Keratinocyte (primary cell): ENCODE measurements at regions not wholly inside any gene's neighbourhood (a gene's known extent, or its start where the extent isn't known, plus 50 kb on each side); places are given as distances from the start of the nearest gene placed in this dataset.

Experiments
- DNase-seq: peaks from one replicate; pipeline ENCODE4 v3.0.0-alpha.2; 2011; ENCODE audit warnings: low read depth, missing footprints, low spot score
- FAIRE-seq: peaks from 2 replicates; lab custom pipeline; 2011; peaks lifted over from hg19 to GRCh38; lab: Jason Lieb, UNC
- H2AFZ ChIP-seq: 2 replicates; pipeline ENCODE4 v1.6.0; 2012; ENCODE audit warnings: low read length, control low read depth, inconsistent platforms; ENCODE audit not compliant: control insufficient read depth
- H3K27ac ChIP-seq: 2 replicates; pipeline ENCODE4 v1.5.1; 2011; ENCODE audit warnings: low read length; ENCODE audit not compliant: control insufficient read depth, insufficient read depth
- H3K27me3 ChIP-seq: 3 replicates; pipeline ENCODE4 v1.6.0; 2011; ENCODE audit warnings: low read length; ENCODE audit not compliant: control insufficient read depth, insufficient read depth; ENCODE audit errors: extremely low read depth
- H3K36me3 ChIP-seq, 2 experiments: 2 replicates in 1 of 2; 3 replicates in 1 of 2; pipeline ENCODE4 v1.5.1; 2011; ENCODE audit warnings: low read length in 2 of 2, mild to moderate bottlenecking in 1 of 2; ENCODE audit not compliant: control insufficient read depth in 2 of 2, insufficient read depth in 2 of 2; ENCODE audit errors: extremely low read depth in 1 of 2
- H3K4me1 ChIP-seq: 3 replicates; pipeline ENCODE4 v1.5.1; 2011; ENCODE audit warnings: low read length; ENCODE audit not compliant: control insufficient read depth, insufficient read depth; ENCODE audit errors: extremely low read depth
- H3K4me2 ChIP-seq: 3 replicates; pipeline ENCODE4 v1.6.0; 2011; ENCODE audit warnings: low read depth, low read length; ENCODE audit not compliant: control insufficient read depth, insufficient read depth; ENCODE audit errors: extremely low read depth
- H3K4me3 ChIP-seq, 3 experiments: fragments of 200-600 bp in 1 of 3; sonication (generic) in 1 of 3; 2 replicates in 2 of 3; 3 replicates in 1 of 3; pipeline ENCODE4 v1.5.1; 2011 to 2016; ENCODE audit warnings: low read length in 3 of 3, mild to moderate bottlenecking in 3 of 3, control low read depth in 2 of 3, inconsistent platforms in 1 of 3, low read depth in 1 of 3, mixed read lengths in 1 of 3, mixed run types in 1 of 3, moderate library complexity in 1 of 3; ENCODE audit not compliant: control insufficient read depth in 2 of 3, insufficient read depth in 2 of 3; ENCODE audit errors: extremely low read depth in 1 of 3
- H3K79me2 ChIP-seq: 2 replicates; pipeline ENCODE4 v1.6.0; 2012; ENCODE audit warnings: low read length; ENCODE audit not compliant: control insufficient read depth, insufficient read depth
- H3K9ac ChIP-seq: 3 replicates; pipeline ENCODE4 v1.6.0; 2011; ENCODE audit warnings: low read length; ENCODE audit not compliant: control insufficient read depth, insufficient read depth; ENCODE audit errors: extremely low read depth
- H3K9me1 ChIP-seq: 3 replicates; pipeline ENCODE4 v1.6.0; 2011; ENCODE audit warnings: low read length; ENCODE audit not compliant: control insufficient read depth, insufficient read depth; ENCODE audit errors: extremely low read depth
- H3K9me3 ChIP-seq: 2 replicates; pipeline ENCODE4 v1.5.1; 2012; ENCODE audit warnings: low read depth, low read length; ENCODE audit not compliant: control insufficient read depth
- H4K20me1 ChIP-seq: 3 replicates; pipeline ENCODE4 v1.6.0; 2011; ENCODE audit warnings: low read length; ENCODE audit not compliant: control insufficient read depth, insufficient read depth; ENCODE audit errors: extremely low read depth
- CTCF ChIP-seq, 3 experiments: IDR thresholded peaks in 1 of 3; conservative IDR thresholded peaks in 1 of 3; optimal IDR thresholded peaks in 1 of 3; 2 replicates in 2 of 3; 3 replicates in 1 of 3; pipeline versions ENCODE3 to v1.5.1; 2011; ENCODE audit warnings: low read length in 3 of 3, mild to moderate bottlenecking in 3 of 3, moderate library complexity in 2 of 3, control low read depth in 1 of 3, inconsistent platforms in 1 of 3; ENCODE audit not compliant: insufficient read depth in 2 of 3; ENCODE audit errors: extremely low read depth in 1 of 3
- EZH2 ChIP-seq: IDR thresholded peaks from one replicate; pipeline ENCODE4 v1.6.1; 2012; ENCODE audit warnings: inconsistent platforms, mild to moderate bottlenecking, low read length, moderate library complexity
- dilution Hi-C: fragments of 300-500 bp; cut with MboI; formaldehyde crosslinking; loops from one replicate; pipeline ENCODE4 v1.7.0; 2020; ENCODE audit warnings: low sequenced_read_pairs; ENCODE audit not compliant: extremely low pct_ligation_motif_present

GRCh38 chr5:61245936-61246335, 83.7 kb upstream of the SMIM15 start:
- H3K79me2 ChIP-seq = no peaks in the 10 kb centered on the region
- H2AFZ ChIP-seq = peak overlapping the region; percentile 64
- no peaks in the 10 kb centered on the region for H3K27me3 ChIP-seq
- no peak for DNase-seq
- H3K4me1 ChIP-seq = peaks cover 10% of the 10 kb centered on the region
- no peaks in the 10 kb centered on the region for H3K36me3 ChIP-seq
- H3K4me3 ChIP-seq = no peak overlapping the region
- TF ChIP-seq EZH2 = no peak
- TF ChIP-seq CTCF (optimal IDR thresholded peaks at IDR 0.05 in 1 of 3, IDR thresholded peaks at IDR 0.05 in 1 of 3, conservative IDR thresholded peaks at IDR 0.05 in 1 of 3; ENCODE audit: extremely low read depth in 1 of 3, insufficient read depth in 2 of 3, low read length in 3 of 3) = no peak
- FAIRE-seq = peak; percentile 77
- no peak overlapping the region for H3K27ac ChIP-seq
- H3K9me3 ChIP-seq = no peaks in the 10 kb centered on the region
- dilution Hi-C loops = no loop called here
- no peaks in the 10 kb centered on the region for H3K9me1 ChIP-seq
- H3K9ac ChIP-seq = no peak overlapping the region
- H4K20me1 ChIP-seq = no peaks in the 10 kb centered on the region
- H3K4me2 ChIP-seq = peak overlapping the region; percentile 55

- FAIRE-seq = no peak
- TF ChIP-seq EZH2 (no peak), CTCF (optimal IDR thresholded peaks at IDR 0.05 in 1 of 3, IDR thresholded peaks at IDR 0.05 in 1 of 3, conservative IDR thresholded peaks at IDR 0.05 in 1 of 3; ENCODE audit: extremely low read depth in 1 of 3, insufficient read depth in 2 of 3, low read length in 3 of 3) (no peak)
- H3K4me1 ChIP-seq = peaks cover 10% of the 10 kb centered on the region
- no peaks in the 10 kb centered on the region for H4K20me1 ChIP-seq
- no peak overlapping the region for H2AFZ ChIP-seq
- H3K79me2 ChIP-seq = no peaks in the 10 kb centered on the region
- H3K9me3 ChIP-seq = no peaks in the 10 kb centered on the region
- no peak overlapping the region for H3K4me2 ChIP-seq
- no peak overlapping the region for H3K9ac ChIP-seq
- no peaks in the 10 kb centered on the region for H3K36me3 ChIP-seq
- no peak overlapping the region for H3K4me3 ChIP-seq
- no peak overlapping the region for H3K27ac ChIP-seq
- dilution Hi-C loops = no loop called here
- H3K9me1 ChIP-seq = no peaks in the 10 kb centered on the region
- DNase-seq = no peak
- no peaks in the 10 kb centered on the region for H3K27me3 ChIP-seq
Measured at GRCh38 chr5:61246768-61247307, 84.6 kb upstream of the SMIM15 start.
